T1000 (cell line): ENCODE measurements at regions not wholly inside any gene's neighbourhood (a gene's known extent, or its start where the extent isn't known, plus 50 kb on each side); places are given as distances from the start of the nearest gene placed in this dataset.

ENCODE experiments used
- DNase-seq: peaks from one replicate; lab custom pipeline; 2025; ENCODE audit warnings: mixed read lengths; lab: John Stamatoyannopoulos, UW

DNA sequence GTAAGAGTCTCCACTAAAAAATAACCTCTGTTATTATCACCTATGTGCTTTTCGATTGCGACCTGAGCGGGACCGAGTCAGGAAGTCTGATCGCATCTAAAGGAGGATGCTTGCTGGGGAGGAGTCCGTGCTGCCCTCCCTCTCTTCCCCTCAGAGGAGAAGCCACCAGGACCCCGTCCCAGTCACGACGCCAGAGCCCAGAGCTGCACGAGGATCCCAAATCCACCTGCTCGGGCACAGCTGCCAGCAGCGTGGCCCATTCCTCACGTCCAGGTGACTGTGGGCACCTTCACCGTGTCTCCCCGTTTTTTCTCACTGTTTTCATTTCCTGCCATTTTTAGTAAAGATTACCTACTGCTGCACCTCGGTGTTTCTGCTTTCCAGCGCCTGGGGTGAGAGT lies 390.3 kb downstream of the BRD1 start:
- DNase-seq, result no peak

DNA sequence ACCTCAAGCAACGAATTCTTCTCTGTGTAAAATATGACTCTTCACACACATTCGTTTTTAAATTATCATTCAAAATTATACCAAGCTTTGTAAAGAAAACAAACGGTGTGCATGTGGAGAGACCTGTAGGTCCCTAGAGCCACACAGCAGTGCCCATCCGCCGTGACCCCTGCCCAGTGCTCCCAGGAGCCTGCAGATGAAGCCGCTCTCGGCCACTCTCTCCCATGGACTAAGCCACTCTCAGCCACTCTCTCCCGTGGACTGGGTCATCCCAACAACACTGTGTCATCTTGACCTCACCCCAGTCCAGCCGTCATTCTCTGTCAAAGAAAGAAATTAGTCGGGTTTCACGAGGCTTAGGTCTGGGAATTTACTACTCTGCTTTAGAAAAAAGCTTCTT lies 391.6 kb downstream of the BRD1 start:
- no peak for DNase-seq

DNA sequence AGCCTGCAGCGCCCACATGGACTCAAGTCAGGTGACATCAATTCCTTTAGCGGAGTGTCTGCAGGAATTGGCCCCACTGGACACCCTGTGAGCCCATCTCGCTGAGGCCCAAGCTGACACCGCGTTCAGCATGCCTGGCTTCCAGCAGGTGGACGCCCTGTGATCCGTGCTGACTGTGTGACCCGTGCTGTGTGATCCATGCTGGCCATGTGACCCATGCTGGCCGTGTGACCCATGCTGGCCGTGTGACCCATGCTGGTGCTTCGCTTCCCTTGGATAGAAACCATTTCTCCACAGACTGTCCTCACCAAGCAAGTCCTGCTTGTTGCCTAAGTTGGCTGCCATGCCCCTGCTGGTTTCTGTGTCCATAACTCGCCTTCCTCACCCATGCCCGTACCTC lies 392.1 kb downstream of the BRD1 start:
- DNase-seq, result no peak

DNA sequence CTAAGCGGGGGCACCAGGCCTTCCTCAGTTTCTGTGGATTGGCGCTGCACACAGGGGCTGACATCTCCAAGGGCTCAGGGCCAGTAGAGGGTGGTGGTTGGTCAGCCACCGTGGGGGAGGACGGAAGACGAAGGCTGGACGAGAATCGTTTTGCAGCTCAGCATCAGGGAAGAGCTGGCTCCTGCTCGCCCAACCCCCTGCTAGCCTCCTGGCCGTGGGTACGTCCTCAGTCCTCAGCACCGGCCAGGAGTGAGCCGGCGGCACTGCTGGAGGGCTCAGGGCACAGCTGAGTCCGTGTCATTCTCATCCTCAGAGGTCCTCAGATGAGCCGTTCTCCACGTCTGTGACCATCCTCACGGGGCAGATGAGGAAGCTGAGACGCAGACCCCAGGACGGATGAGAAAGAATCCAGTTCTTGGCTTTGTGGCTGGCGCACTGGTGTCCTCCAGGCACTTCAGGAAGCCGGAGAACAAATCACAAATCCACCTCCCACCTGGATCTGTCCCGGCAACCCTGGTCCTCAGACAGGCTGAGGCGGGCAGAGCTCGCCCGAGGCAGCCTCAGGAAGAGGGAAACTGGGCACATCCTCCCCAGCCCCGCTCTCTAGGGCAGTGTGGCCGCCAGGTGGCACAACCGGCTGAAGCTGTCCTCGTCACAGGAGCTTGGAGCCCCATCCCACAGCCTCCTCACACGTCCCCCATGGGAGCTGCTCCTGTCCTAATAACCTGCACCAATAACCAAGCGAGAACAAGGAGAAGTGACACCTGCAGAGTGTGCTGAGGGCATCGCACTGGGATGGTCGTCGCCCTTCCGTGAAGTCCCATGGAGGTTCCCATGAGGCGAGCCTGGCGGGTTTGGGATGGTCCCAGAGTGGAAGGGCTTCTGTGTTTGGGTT lies 393.7 kb downstream of the BRD1 start:
- DNase-seq, result no peak

DNA sequence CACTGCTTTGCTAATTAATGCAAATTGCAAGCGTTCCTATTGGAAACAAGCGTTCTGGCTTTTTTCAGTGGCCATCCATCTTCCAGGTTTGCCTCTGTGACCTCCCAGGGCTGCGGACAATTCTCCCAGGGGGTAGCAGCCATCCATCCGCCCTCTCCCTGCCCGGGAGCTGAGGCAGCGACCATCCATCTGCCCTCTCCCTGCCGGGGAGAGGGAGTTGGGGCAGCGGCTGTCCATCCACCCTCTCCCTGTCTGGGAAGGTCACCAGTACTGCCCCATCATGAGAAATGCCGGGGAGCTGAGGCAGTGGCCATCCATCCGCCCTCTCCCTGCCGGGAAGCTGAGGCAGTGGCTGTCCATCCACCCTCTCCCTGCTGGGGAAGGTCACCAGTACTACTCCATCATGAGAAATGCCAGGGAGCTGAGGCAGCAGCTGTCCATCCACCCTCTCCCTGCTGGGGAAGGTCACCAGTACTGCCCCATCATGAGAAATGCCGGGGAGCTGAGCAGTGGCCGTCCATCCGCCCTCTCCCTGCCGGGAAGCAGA lies 394.7 kb downstream of the BRD1 start:
- DNase-seq, result no peak

DNA sequence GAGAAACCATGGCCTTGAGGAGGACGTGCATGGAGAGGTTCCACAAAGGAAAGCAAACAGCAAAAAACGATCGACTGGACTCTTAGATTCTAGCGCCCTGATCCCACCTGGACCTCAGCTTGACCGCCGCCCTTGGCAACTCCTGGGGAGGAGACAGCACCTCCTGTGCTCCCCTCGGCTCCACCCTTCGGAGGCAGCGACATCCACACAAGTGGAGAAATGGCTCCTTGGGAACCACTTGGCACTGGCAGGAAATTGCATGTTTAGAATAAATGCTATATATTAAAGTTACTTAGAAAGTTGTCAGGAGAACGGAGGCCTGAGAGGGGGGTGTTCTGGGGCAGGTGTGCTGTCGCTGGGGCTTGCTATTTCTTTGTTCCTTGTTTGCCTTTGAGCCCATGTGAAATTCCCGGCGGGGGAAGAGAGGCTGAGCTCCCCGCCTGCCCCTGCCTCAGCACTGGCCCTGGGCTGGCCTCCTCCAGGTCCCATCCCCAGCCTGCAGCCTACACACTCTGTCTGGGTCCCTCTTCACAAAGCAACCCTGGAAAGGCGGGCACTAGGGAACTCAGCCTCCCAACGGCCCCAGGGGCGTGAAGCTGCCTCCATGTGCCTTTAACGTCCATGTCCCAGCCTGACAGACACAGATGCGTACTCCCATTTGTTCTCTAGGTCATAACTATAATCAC lies 395.3 kb downstream of the BRD1 start:
- no peak for DNase-seq

DNA sequence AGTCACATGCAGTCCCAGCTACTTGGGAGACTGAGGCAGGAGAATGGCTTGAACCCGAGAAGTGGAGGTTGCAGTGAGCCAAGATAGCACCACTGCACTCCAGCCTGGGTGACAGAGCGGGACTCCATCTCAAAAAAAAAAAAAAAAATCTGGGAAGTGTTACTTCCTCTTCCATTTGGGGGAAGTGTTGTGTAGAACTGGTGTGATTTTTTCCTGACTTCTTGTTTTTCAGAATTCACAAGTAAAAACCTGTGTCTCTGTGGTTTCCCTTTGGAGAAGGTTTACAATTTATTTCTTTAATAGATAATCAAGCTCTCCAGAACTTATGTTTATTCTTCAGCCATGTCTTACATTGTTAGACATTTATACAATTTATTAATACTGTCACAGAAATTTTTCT lies 396.1 kb downstream of the BRD1 start:
- no peak for DNase-seq

DNA sequence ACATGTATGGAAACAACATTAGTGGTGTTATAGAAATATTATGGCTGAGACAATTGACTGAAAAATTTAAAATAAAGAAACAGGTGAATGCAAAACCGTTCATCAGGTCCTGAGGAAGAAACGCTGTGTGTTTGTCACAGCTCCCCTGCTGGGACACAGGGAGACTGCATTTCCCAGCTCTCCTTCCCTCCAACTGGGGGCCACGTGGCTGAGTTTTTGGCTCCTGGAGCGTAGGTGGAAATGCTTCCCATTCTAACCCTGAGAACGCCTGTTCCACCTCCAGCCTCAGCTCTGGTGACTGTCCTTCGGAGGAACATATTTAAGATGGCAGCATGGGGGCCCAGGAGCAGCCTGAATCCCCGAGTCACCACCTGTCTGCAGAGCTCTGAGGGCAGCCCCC lies 398.6 kb downstream of the BRD1 start:
- no peak for DNase-seq

DNA sequence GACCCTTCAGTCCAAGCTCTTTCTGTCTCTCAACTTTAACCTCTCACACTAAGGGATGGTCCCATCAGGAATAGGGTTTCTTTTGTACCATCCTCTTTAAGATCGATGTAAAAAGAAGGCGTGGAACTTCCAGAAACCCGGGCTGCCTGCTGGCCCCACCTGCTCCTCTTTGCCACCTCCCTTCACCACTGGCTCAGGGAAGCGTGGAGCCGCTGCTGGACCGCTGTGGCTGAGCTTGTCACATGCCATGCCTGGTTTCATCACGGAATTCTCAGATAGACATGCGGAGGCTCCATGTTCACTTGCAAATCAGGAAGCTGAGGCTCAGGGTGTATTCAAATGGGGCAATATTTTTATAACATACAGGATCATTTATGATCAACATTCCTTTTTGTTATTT lies 399.7 kb downstream of the BRD1 start:
- no peak for DNase-seq

DNA sequence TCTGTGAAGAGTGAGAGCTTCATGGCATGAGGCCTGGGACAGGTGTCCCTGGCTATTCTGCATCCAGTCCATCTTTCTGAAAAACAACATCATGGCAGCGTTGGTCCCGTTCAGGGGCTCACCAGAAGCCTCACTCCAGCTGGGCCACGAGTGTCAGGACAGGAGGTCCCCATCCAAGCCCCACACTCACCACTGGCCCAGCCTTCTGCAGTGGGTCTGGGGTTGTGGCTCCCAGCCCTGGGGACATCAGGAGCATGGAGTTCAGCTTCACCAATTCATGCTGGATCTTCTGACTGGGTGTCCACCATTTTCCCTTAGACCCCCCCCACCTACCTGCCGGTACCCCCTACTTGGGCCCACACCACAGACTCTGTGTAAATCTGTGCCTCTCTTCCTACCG lies 400.3 kb downstream of the BRD1 start:
- DNase-seq, result no peak

DNA sequence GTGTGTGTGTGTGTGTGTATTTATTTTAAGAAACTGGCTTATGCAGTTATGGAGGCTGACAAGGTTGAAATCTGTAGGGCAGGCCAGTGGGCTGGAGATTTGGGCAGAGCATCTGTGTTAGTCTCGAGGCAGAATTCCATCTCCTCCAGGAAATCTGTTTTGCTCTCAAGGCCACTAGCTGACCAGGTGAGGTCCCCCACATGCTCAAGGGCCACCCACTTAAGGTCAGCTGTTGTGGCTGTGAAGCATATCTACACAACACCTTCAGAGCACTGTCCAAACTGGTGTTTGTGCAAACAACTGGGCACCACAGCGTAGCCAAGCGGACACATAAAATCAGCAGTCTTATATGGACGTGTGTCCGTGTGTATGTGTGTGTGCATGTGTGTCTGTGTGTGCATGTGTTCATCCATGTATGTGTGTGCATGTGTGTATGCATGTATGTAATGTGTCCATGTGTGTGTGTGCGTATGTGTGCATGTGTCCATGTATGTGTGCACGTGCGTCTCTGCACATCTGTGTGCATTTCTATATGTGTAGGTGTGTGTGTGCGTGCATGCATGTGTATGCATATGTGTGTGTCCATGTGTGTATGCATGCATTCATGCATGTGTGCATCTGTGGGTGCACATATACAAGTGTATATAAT lies 400.9 kb downstream of the BRD1 start:
- DNase-seq, result no peak

DNA sequence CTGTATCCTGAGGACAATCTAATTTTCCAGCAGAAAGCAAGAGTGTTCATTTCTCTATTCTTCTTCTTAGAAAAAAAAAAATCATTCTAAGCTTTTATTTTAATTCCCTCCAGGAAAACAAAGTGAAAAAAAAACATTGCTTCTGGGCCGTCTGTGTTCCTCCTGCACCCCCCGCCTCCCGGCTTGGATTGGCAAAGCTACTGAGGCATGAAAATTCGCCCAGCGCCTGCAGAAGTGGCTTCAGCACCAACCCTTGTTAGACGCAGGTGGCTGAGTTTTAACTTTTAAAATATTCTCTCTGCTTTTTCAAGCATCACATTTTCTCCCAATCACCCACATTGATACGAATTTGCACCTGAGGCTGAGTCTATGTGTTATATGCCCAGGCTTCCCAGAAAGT lies 401.6 kb downstream of the BRD1 start:
- no peak for DNase-seq

DNA sequence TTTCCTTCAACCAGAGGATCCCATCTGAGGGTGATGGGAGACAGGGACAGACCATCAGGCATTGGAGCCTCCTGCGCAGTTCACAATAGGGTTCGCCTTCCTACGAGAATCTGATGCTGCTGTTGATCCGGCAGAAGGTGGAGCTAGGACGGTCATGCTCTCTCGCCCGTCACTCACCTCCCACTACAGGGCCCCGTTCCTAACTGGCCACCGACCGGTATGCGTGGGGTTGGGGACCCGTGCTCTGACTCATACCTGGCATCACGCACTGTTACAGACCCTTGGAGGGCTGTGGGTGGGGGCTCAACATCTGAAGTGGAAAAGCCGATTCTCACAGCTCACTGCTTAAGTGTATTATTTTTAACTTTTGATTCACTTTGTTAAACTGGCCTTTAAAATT lies 402.3 kb downstream of the BRD1 start:
- DNase-seq, result no peak

DNA sequence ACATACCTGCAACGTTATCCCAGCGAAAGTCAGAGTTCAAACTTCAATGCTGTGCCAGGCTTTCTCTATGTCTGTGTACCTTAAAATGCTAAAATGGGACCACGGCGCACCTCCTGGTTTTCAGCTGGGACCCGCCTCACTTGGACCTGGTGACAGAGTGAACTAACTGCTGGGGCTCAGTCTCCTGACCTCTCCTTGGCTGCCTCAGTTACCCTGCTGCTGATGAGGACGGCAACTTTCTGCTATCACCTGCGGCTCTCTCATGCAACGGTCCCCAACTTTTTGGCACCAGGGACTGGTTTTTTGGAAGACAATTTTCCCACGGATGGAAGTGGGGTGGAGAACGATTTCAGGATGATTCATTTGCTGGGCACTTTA lies 402.8 kb downstream of the BRD1 start:
- DNase-seq, result no peak

DNA sequence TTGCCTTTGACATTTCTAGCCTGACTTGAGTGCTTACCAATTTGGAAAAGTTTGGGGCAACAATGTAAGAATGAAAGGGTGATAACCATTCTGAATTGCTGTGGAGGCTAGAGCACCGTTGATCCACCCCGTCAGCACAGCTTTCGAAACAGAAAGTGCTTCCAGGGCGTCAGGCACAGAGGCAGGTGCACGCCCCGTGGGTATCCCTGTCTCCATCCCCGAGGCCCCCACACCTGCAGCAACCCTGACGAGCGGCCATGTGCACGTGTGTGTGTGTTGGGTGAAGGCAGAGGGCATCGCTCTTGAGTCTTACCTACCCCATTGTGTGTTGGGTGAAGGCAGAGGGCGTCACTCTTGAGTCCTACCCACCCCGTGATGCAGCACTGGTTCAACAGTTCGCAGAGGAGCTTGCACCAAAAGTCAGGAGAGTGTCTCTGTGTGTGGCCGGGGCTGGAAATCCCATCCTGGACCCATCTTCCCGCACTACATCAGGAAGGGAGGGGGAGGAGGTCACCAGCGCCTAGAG lies 404.5 kb downstream of the BRD1 start:
- no peak for DNase-seq

DNA sequence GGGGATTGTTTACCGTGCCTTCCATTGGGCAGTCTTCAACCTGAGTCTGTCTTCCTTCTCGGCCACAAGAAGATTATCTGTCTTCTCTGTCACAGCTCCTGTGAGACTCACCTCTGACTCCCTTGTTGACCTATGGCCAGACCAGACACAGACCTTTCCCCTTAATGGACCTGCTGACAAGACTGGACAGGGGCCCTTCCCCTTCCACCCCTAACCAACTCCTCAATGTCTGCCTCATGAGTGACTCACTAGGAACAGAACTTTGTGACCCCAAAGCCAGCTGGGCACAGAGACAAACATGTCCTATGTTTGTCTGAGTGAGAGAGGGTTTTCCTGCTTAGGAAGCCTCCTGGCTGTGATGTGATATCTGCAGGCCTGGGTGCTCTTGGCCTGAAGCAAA lies 405.0 kb downstream of the BRD1 start:
- no peak for DNase-seq

DNA sequence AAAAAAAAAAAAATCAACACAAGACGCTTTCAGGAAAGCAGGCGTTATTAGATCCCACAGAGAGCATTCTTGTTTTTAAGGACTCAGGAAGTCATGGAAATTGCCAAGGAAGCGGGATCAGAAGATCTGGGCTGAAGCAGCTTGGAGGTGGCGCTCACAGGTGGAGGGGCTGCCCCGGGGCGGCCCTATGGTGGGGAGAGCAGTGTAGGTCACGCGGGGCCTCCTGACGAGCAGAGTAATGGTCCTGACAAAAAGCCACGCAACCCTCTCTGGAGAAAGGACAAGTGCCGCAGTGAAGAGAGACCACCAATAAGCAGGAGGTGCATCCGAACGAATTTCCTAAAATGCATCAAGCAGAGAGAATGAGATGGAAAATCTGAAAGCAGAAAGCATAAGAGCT lies 407.0 kb downstream of the BRD1 start:
- DNase-seq, result no peak

DNA sequence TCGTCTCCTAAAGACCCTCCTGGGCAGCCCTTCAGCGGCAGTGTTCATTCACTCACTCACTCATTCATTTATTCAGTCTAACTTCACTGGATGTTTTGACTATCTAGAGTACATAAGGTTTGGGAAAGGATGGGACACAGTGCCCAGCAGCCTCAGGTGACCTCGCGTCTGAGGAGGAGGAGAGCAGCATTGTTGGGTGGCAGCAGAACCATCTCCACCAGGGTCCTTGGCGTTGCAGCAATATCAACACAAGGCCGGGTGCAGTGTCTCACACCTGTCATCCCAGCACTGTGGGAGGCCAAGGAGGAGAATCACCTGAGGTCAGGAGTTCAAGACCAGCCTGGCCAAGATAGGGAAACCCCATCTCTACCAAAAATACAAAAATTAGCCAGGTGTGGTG lies 408.0 kb downstream of the BRD1 start:
- DNase-seq, result no peak

DNA sequence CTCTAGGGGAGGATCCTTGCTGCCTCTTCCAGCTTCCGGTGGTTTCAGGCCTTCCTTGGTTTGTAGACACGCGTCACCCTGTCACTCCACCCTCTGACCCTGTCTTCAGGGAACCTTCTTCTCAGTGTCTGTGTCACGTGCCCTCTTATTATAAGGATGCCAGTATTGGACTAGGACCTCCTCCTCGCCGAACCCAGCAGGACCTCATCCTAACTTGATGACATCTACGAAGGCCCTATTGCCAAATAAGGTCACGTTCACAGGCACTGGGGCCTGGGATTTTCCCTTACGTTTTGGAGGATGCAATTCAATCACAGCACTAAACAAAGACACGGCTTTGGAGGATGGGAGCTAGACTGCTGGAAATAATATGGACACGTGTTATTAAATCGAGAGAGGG lies 408.7 kb downstream of the BRD1 start:
- no peak for DNase-seq

DNA sequence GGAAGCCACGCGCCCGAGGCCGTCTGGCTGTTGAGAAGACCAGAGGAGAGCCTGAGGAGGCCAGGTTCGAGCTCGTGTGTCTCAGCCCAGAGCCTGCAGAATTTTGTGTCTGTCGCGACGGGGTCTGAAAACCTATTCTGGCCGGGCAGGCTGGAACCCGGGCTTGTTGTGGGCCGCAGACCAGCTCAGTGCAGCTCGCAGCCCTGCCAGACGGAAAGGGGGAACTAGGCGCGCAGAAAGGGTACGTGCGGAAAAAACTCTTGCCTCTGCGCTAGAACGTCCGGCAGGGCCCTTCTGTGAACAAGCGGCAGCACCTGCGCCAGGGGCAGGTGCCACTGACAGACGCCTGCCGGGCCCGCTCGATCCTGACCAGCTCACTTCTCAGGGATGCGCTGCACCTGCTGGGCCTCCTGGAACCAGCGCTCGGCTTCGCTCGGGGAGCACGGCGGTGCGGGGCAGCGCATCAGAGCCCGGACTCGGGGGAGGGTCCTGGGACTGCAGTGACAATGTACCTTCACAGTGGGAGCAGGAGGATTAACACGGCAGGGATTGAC lies 409.3 kb downstream of the BRD1 start:
- no peak for DNase-seq

DNA sequence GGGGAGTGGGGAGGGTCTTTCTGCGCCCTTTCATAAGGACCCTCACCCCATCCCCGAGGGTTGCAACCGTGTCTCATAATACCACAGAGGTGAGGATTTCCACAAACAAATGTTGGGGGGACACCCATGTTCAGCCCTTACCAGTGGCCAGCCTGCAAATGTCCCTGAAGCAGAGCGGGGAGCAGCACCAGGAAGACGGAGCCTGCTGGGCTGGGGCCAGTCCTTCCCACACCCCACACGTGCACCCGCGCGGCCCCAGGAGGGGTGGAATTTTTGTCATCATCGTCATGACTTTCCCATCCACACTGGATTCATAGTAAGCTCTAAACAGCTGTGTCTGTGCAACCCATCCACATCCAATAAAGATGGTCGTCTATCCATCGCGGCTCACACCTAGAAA lies 409.8 kb downstream of the BRD1 start:
- no peak for DNase-seq

DNA sequence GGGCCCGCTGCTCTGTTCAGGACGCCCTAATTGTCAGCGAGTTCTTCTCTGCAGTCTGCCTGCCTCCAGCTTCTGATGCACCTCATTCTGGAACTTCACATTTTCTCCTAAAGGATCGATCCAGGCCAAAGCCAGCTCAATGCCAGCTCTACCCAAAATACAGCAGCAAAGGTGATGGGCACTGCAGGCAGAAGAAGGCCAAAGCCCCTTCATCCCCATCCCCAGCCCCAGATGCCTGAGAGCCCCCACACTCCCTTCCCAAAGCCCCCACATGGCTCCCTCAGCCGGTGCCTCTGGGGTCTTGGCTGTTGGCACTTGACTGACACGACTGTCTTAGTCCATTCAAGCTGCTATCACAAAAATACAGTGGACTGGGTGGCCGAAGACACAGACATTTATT lies 410.3 kb downstream of the BRD1 start:
- DNase-seq, result no peak
